Astrocyte of the cerebellum (primary cell): ENCODE measurements at regions not wholly inside any gene's neighbourhood (a gene's known extent, or its start where the extent isn't known, plus 50 kb on each side); places are given as distances from the start of the nearest gene placed in this dataset.

Experiments used
- DNase-seq: peaks from one replicate; pipeline ENCODE4 v3.0.0-alpha.2; 2011; ENCODE audit warnings: low read depth
- H3K4me3 ChIP-seq: 2 replicates; pipeline ENCODE4 v1.5.1; 2011; ENCODE audit warnings: mild to moderate bottlenecking, low read depth, low read length, moderate library complexity
- in situ Hi-C: cut with HindIII; loops from 2 replicates; pipeline ENCODE4 v1.10.0; 2017; ENCODE audit warnings: low sequenced_read_pairs
- TF ChIP-seq, protein P1 (sequence below): IDR thresholded peaks from 2 replicates; pipeline ENCODE4 v1.5.1; 2012; ENCODE audit warnings: low read length, low read depth, moderate library complexity, mild to moderate bottlenecking; ENCODE audit errors: missing control alignments

DNA sequence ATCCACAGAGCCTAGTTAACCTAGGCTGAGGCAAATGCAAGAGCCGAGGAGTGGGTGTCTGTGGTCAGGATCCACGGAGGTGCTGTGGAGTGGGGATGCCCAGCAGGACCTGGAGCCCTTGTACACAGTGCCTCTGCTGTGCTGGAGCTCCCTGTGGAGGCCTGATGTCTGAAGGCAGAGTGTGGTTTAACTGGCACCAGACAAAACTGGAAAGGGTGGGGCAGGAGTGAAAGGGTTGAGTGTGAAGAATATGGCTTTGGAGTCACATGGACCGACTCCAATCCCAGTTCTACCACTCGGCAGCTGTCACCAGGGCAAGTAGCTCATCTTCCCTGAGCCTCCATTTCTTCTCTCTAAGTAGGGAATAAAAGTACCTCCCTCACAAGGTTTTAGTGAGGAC lies 60.3 kb upstream of the GPR12 start:
- TF ChIP-seq, protein P1, sequence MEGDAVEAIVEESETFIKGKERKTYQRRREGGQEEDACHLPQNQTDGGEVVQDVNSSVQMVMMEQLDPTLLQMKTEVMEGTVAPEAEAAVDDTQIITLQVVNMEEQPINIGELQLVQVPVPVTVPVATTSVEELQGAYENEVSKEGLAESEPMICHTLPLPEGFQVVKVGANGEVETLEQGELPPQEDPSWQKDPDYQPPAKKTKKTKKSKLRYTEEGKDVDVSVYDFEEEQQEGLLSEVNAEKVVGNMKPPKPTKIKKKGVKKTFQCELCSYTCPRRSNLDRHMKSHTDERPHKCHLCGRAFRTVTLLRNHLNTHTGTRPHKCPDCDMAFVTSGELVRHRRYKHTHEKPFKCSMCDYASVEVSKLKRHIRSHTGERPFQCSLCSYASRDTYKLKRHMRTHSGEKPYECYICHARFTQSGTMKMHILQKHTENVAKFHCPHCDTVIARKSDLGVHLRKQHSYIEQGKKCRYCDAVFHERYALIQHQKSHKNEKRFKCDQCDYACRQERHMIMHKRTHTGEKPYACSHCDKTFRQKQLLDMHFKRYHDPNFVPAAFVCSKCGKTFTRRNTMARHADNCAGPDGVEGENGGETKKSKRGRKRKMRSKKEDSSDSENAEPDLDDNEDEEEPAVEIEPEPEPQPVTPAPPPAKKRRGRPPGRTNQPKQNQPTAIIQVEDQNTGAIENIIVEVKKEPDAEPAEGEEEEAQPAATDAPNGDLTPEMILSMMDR = no peak
- H3K4me3 ChIP-seq = no peak overlapping the region
- no peak for DNase-seq
- in situ Hi-C loops = no loop called here

DNA sequence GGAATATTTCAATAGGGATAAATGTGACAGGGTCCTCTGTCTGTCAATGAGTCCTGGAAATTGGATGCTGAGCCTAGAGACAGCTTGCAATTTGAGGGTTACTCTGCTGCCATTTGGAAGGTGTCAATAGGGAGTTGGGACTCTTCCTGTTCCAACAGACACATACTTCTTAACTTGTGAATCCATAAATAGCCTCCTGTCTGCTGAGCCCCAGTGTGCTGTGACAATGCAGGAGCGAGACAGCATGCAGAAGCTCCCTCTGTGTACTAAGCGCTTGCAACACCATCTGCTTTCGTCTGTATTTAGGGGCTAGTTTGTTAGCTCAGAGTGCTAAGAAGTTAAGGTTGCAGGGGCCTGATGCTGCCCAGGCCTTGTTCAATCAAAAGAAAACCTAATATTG lies 58.5 kb upstream of the GPR12 start:
- H3K4me3 ChIP-seq = no peak overlapping the region
- TF ChIP-seq, protein P1 = no peak
- in situ Hi-C loops = no loop called here
- no peak for DNase-seq

DNA sequence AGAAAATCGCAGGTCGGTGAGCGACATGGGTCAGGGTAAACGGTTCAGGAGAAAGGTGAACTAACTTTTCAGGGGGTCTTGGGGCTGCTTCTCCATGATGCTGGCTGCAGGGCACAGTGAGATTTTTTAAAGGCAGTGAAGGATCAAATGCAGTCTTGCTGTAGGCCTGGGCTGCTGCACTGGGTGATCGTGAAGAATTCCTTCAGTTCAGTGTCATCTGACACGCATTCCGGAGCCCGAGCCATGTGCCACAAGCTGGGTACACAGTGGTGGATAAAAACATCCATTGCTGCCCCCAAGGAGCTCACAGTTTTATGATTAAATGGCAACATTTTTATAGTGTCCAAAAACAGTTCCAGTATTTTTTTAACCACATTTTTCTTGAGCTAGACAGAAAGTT lies 56.3 kb upstream of the GPR12 start:
- TF ChIP-seq, protein P1 = no peak
- in situ Hi-C loops = no loop called here
- H3K4me3 ChIP-seq = no peak overlapping the region
- no peak for DNase-seq

DNA sequence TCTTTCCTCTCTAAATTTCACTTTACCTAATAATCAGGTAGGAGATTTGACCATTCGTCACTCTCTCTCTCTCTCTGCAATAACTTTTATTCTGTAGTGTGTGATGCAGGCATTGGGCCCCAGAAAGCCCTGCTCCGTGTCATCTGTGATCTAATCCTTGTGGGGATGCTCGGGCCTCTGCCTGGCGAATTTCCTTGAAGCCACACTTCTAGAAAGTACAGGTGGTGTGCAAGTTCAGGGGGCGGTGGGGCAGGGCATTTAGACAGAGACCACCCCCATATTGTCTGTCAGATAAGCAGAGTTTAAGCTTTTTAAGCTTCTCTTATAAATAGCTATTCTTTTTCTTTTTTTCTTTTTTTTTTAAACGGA lies 53.4 kb upstream of the GPR12 start:
- TF ChIP-seq, protein P1 = no peak
- no peak for DNase-seq
- H3K4me3 ChIP-seq = no peak overlapping the region
- in situ Hi-C loops = no loop called here

DNA sequence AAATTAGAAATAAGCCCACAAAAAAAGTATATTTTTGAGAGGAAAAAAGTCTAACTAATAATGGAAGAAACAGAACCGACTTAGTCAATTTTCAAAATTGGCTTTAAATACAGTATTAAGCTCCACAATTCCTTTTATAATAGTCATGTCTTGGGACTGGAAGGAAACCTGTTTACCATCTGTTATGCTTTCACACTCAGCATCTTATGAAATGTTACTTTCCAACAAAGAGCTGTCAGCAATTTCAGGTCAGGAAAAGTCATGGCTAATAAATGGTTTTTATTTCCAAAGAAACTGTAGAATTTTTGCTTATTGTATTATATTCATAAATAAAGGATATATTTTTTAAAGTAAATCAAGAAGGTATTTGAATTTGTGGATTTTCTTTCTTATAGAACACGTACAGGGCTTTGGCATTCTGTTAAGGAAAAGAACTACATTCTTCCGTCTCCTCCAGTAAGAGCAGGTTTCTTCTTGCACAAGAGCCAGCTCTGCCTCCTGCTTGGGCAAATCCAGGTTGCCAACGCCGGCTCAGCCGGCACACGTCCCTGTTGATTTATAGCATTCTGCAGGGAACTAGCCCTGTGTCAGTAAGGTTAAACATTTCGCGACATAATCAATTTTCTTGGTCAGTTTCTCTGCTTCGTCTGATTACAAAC lies 52.9 kb upstream of the GPR12 start:
- in situ Hi-C loops = no loop called here
- TF ChIP-seq, protein P1 = no peak
- no peak overlapping the region for H3K4me3 ChIP-seq
- DNase-seq = no peak

DNA sequence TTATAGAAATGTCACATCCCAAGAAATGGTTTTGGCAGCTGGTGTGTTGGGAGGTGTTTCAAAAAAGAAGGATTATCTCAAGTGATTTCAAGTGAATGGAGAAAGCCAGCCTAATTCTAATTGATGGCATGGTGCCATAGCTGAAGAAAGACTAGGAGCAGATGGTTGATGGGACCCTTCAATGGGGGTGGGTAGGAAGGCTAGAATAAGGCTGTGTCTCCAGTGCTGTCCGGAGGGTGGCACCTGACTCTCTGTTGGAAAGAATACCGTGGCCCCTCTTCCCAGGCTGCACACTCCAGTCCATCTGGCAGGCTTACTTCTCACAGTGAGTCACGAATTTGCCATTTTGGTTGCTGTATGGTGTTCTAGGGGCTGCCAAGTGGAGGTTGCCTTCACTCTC lies 51.0 kb upstream of the GPR12 start:
- in situ Hi-C loops = no loop called here
- DNase-seq = no peak
- no peak overlapping the region for H3K4me3 ChIP-seq
- TF ChIP-seq, protein P1 = no peak
